ENCODE measurements at regions not wholly inside any gene's neighbourhood (a gene's known extent, or its start where the extent isn't known, plus 50 kb on each side); places are given as distances from the start of the nearest gene placed in this dataset.
"Not testable (repeated sequence)": the region's sequence is repeated elsewhere in the genome, so short reads cannot be mapped to it uniquely, and the experiment has no call there.

DNA sequence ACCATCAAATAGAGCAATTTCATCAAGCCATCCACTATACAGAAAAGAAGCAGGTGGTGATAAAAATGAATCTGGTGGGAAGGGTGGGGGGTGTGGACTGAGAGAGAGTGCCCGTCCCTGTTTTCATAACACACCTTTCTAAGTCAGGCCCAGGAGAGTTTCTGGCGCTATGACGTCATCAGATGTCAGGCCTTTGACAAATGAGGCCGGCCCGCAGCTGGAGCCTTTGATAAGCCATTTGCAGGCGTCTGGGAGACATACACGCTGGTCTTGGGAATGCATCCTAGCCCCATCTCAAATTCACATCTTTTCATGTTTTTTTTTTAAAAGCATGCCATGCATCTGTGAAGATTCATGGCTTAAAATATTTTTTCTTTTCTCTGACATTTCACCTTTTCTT is 404.5 kb downstream of the BCOR start:
- intact Hi-C loops (cut with DNase I) = no loop called here
- WGBS, 2 donors = 59 to 60% methylated on average over 7 of the region's 7 CpGs

DNA sequence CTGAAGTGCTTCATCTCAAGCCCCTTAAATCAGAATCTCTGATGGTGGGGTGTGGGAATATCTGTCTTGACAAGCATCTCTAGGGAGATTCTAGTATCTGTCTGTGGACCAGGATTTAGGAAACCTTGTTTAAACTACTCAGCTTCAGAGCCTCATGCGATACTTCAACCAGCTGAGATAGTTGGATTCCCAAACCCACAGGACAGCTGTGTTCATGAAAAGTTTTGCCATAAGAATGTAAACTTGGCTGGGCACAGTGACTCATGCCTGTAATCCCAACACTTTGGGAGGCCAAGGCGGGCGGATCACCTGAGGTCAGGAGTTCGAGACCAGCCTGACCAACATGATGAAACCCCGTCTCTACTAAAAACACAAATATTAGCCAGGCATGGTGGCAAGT is 395.1 kb downstream of the BCOR start:
- H3K27ac ChIP-seq; ATAC-seq; H3K4me3 ChIP-seq; intact Hi-C loops (cut with DNase I); H3K36me3 ChIP-seq; H3K9me3 ChIP-seq; H3K4me1 ChIP-seq; DNase-seq: not testable (repeated sequence)
- H3K27me3 ChIP-seq = peaks cover 0 to 18% (median 0%) of the 10 kb centered on the region in 7 donors
- WGBS, 2 donors = 98 to 99% methylated on average over 3 to 5 of the region's 5 CpGs

More for the DNA sequence above, 404.5 kb downstream of the BCOR start:
- Histone ChIP-seq H3K4me1 (peaks cover 0 to 12% (median 3%) of the 10 kb centered on the region in 9 donors), H3K27ac (no peak overlapping the region), H3K9me3 (peaks cover 0 to 28% (median 10%) of the 10 kb centered on the region in 11 donors), H3K36me3 (no peaks in the 10 kb centered on the region), H3K27me3 (peaks cover 0 to 56% (median 0%) of the 10 kb centered on the region in 7 donors), H3K4me3 (no peak overlapping the region)
- DNase-seq (no peak), ATAC-seq (no peak)
- TF ChIP-seq, protein P1, sequence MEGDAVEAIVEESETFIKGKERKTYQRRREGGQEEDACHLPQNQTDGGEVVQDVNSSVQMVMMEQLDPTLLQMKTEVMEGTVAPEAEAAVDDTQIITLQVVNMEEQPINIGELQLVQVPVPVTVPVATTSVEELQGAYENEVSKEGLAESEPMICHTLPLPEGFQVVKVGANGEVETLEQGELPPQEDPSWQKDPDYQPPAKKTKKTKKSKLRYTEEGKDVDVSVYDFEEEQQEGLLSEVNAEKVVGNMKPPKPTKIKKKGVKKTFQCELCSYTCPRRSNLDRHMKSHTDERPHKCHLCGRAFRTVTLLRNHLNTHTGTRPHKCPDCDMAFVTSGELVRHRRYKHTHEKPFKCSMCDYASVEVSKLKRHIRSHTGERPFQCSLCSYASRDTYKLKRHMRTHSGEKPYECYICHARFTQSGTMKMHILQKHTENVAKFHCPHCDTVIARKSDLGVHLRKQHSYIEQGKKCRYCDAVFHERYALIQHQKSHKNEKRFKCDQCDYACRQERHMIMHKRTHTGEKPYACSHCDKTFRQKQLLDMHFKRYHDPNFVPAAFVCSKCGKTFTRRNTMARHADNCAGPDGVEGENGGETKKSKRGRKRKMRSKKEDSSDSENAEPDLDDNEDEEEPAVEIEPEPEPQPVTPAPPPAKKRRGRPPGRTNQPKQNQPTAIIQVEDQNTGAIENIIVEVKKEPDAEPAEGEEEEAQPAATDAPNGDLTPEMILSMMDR (IDR thresholded peaks at IDR 0.05) = no peak

DNA sequence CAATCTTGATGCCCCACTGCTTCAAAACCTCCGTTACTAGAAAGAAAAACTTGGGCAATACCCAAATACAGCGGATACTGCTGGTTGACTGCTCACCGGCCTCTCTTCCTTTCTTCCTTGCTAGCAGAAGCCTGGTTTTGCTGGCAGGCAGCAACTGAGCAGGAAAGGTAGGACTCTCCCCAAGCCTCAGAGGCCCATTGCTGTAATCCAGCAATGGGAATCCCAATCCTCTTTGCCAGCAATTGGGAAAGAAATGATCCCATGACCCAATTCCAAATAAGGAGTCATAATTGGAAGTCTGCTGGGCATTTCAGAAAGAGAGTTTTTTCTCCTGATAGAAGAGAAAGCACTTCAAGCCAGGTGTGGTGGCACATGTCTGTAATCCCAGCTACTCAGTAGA is 394.5 kb downstream of the BCOR start:
- intact Hi-C loops (cut with DNase I) = no loop called here
- no peak for DNase-seq
- TF ChIP-seq, protein P1 (IDR thresholded peaks at IDR 0.05) = no peak
- Histone ChIP-seq H3K4me1 (peaks cover 0 to 8% (median 0%) of the 10 kb centered on the region in 9 donors), H3K27me3 (peaks cover 0 to 18% (median 0%) of the 10 kb centered on the region in 7 donors), H3K27ac (no peak overlapping the region), H3K9me3 (no peaks in the 10 kb centered on the region), H3K4me3 (no peak overlapping the region), H3K36me3 (no peaks in the 10 kb centered on the region)
- 92 to 95% methylated on average over 3 of the region's 3 CpGs for WGBS, 2 donors
- no peak for ATAC-seq

DNA sequence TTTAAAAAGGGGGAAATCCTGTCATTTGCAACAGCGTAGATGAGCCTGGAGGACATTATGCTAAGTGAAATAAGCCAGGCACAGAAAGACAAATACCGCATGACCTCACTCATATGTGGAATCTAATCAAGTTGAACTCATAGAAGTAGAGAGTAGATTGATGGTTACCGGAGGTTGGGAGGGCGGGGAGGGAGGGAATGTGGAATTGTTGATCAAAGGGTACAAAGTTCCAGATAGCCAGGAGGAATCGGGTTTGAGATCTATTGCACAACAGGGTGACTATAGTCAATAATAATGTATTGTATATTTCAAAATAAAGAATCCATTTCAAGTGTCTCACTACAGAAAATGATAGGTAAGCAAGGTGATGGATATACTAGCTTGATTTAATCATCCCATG is 393.2 kb downstream of the BCOR start:
- WGBS, 2 donors = 92 to 95% methylated on average over 5 of the region's 5 CpGs
- ATAC-seq = no peak
- intact Hi-C loops (cut with DNase I) = no loop called here

DNA sequence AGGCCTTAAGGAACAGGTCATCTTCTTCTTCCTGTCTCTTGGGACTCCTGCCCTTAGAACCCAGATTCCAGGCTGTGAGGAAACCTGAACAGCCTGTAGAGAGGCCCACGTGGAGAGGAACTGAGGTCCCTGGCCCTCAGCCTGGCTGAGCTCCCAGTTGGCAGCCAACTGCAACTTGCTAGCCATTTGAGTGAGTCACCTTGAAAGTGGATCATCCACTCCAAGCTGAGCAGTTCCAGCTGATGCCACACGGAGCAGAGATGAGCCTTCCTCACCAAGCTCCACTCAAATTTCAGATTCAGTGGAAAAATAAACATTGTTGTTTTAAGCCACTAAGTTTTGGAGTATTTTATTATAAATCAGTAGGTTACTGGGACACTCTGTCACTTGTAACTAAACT is 392.5 kb downstream of the BCOR start:
- Histone ChIP-seq H3K4me3 (no peak overlapping the region), H3K36me3 (no peaks in the 10 kb centered on the region), H3K4me1 (peaks cover 0 to 8% (median 0%) of the 10 kb centered on the region in 9 donors), H3K9me3 (peaks cover 0 to 5% (median 0%) of the 10 kb centered on the region in 11 donors), H3K27me3 (peaks cover 0 to 18% (median 0%) of the 10 kb centered on the region in 7 donors), H3K27ac (no peak overlapping the region)
- TF ChIP-seq, protein P1 (IDR thresholded peaks at IDR 0.05) = peak in 7 of 9 donors; percentile 20 to 51 (median 46)
- peak; percentile 51 to 97 (median 87) for ATAC-seq
- WGBS, 2 donors = 3 to 7% methylated on average over 2 of the region's 2 CpGs
- DNase-seq = peak; percentile 52 to 67
- intact Hi-C loops (cut with DNase I) = no loop called here

More for the DNA sequence above, 393.2 kb downstream of the BCOR start:
- peaks cover 0 to 8% (median 0%) of the 10 kb centered on the region in 9 donors for H3K4me1 ChIP-seq
- H3K4me3 ChIP-seq = no peak overlapping the region
- H3K27me3 ChIP-seq = peaks cover 0 to 18% (median 0%) of the 10 kb centered on the region in 7 donors
- DNase-seq = no peak
- TF ChIP-seq, protein P1 (IDR thresholded peaks at IDR 0.05) = no peak
- H3K36me3 ChIP-seq = no peaks in the 10 kb centered on the region
- peaks cover 0 to 5% (median 0%) of the 10 kb centered on the region in 11 donors for H3K9me3 ChIP-seq
- no peak overlapping the region for H3K27ac ChIP-seq

All from heart right ventricle (tissue), 16 donors.